Activated CD4-positive, CD25-positive, alpha-beta regulatory T cell (primary cell): ENCODE measurements at regions not wholly inside any gene's neighbourhood (a gene's known extent, or its start where the extent isn't known, plus 50 kb on each side); places are given as distances from the start of the nearest gene placed in this dataset.

Experiments used
- DNase-seq, 4 experiments: peaks; one replicate each; lab custom pipeline; 2025; lab: John Stamatoyannopoulos, UW

DNA sequence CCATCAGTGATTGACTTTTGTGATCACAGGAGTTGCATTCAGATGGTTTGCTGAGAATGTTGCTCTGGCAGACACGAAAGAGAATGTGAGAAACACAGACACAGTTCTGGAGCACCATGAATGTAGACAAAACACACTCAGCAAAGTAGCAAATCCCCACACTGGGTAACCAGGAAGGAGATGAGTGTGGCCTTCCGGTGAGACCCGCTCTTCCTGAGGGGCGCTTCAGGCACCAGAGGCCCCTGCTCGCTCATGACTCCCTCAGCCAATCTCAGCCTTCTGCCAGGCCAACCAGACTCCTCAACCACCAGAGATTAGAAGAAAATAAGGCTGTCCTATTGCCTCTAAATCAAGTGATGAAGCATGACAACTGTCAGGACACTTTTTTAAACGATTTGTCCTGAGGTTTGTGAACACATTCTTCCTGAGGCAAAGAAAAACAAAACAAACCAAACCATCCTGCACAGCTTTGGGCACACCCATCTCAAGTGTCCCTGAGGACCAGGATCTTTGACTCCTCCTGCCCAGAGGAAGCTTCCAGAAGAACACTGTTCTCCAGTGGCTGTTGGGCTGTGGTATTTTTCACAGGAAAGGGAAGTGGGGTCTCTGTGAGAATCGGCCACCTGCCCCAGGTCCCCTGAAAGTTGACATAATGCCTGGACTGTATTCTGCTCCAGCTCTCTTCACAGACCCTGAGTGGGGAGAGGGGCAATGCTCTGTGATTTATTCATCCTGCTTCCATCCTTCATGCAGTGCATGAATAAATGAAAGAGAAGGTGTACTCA, 152.8 kb downstream of the BCL11A start:
- DNase-seq: no peak

DNA sequence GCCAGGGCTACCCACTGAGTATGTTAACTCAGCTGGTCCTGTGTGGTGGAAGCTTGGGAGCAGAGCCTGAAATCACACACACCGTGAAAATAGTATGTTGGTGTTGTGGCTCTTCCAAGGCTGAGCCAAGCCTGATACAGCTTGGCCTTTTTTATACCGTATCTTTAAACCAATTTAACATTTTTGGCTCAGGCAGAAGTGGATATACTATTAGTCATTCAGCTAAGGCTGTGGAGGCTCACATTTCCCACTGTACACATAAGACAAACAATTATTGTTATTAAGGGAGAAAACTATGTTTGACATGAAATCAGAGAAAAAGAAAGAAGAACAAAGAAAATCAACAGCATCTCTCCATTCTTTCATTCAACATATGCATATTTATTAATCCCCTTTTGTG, 159.0 kb downstream of the BCL11A start:
- no peak for DNase-seq

DNA sequence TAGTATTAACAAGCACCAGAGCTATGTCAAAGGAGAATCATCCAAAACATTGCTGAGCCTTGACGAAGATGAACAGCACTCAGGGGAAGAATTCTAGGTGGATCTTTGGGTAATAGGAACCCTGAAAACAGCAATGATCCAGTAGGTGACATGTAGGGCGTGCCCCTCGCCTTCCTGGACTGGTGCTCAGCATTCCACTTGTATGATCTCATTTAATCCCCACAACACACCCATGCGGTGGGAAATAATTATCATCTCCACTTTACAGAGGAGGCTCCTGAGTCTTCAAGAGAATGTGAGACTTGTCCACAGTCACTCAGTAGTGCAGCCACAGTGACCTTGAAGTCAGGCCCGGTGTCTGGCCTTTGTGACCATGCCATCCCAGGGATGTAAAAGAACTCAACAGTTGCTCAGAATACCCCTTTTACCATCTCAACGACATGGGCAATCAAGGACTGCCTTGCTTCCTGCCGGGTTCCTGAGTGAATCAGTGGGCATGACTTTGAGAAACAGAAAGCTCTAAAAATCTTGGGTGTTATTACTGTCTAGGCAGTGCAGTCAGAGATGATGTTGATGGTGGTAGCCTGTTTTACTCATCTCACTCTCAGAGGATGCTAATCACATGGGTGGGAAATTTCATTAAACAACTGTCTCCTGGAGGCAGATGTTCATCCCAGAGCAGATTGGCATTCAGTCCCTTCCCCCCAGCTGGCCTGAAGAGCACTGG, 161.6 kb downstream of the BCL11A start:
- DNase-seq: no peak

DNA sequence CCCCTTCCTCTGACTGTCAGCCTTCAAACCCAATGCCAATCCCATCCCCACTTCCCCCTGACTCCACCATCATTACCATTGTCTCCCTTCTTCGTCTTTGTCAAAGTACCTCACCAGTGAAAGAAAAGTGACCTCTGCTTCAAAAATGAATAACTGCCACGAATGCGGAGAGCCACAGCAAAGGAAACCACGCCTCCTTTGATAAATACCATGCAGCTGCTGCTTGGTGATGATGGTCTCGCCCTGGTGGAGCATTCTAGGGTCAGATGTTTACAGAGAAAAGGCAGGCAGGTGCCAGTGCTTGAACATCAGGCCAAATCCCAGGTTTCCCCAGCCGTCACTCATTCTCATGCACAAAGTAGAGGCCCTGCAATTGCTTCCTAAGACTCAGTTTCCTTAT, 162.2 kb downstream of the BCL11A start:
- DNase-seq: no peak

DNA sequence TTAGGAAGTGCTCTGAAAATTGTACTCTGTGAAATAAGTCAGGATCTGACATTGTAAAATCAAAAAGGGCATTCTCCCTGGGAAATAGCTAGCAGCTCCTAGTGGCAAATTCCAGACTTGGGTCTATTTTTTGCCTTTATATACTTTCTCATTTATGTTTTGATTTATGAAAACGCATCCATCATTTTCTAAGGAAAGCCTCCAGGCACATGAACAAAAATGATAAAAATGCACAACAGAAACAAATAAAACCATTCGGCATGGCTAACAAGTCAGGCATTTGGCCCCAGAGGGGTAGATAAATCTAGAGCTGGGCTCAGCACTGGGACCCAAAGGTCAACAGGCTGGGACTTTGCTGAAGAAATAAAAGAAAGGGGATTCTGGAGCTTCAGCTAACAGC, 167.0 kb downstream of the BCL11A start:
- no peak for DNase-seq

DNA sequence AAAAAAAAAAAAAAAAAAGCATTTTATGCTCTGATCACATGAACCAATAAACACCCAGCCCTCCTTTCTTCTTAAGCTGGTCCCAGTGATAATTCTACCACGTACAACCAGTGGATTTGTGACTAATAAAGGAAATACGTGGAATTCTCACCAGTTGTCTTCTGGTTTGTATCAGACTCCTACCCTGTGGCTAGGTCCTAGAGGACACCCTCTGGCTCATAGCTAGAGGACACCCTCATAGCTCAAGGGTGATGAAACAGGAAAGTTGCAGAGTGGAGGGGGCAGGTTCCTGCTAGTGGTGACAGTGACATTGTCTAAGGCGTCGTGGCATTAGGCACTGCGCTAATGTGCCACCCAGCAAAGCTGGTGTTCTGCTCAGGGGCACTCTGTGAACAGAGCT, 167.8 kb downstream of the BCL11A start:
- DNase-seq: no peak

DNA sequence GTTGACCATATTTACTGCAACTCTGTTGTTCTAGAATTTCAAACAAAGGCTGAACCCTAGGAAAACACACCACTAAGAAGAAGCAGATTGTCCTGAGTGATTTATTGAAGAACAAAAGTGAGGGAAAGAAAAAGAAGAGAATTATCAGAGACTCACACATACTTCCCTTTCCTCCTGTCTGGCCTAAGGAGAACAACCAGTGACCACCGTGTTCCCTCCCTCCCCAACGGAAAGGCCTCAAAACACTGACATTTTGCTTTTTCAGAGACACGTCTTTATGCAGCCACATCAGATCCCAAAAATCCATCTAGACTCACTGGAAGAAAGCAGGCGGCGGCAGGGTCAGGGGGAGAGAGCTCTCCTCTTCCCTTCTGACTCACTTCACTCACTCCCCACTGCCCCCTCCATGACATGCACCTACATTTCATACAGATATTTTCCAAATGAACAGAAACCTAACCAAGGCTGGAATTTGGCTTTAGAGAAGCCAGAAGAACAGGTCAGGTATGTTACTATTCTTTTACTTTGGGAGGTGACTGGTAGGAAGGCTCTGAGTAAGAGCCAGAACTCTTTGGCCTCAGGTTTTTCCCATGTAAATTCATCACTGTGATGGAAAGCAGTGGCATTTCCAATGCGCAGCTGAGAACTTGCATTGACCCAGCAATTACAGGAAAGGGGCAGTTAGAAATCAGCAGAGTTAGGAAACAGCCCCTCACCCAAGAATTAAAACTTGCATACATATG, 169.9 kb downstream of the BCL11A start:
- no peak for DNase-seq

DNA sequence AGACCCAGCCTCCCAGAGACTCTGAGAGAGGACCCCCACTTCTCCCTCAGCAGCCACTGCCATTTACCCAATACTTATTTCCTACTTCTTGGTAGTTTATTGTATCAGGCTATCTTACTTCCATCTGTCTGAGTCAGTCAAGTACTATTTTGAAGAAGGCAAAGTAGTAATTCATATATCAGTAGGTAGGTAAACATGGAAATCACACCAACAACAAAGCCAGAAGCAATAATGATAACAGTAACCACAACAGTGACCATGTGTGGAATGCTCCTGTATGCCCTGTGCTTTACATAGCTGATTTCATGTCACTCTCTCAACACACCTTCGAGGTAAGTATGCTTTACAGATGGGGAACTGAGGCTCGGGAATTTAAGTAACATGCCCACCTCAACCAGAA, 173.0 kb downstream of the BCL11A start:
- no peak for DNase-seq

DNA sequence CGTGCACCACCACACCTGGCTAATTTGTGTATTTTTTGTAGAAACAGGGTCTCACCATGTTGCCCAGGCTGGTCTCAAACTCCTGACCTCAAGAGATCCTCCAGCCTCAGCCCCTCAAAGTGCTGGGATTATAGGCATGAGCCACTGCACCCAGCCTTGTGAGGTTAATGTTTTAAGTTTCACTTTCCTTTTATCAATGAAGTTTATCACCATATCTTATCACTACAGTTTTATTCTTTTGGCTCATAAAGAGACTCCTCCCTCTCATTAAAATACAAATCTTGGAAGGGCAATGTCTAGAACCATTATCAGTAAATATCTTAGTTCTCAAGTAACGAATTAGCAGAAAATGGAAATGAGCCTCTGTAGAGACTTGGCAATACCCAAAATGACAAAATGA, 173.8 kb downstream of the BCL11A start:
- no peak for DNase-seq

DNA sequence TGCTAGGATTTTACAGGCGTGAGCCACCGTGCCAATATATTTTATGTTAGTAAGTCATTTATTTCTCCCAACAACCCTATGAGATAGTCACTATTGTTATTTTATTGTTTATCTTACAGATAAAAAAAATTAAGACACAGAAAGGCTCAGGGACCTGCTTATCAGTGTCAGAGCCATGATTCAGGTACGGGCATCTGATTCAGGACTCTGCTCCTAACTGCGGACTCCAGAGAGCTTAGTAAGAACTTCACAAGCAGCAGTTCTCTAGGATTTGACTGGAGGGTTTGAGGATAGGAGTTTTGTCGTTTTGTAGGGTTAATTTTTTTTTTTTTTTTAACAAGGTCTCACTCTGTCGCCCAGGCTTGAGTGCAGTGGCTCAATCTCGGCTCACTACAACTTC, 174.2 kb downstream of the BCL11A start:
- DNase-seq: no peak

DNA sequence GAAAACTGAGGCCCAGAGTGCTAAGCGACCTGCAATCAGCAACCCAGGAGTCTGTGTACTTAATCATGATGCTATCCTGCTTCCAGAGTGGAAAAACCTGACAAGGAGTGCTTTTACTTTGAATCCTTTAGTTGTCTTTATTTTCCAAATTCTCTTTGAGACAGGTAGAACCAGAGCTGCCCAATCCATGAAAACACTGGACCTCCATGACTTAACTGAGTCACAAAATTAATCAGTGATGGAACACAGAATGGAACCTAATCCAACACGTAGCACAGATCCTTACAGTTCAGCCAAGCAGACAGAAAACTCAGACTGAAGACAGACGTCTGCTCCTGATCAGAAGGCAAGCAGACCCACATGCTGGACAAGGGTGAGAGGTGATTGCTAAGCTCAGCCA, 175.6 kb downstream of the BCL11A start:
- no peak for DNase-seq

DNA sequence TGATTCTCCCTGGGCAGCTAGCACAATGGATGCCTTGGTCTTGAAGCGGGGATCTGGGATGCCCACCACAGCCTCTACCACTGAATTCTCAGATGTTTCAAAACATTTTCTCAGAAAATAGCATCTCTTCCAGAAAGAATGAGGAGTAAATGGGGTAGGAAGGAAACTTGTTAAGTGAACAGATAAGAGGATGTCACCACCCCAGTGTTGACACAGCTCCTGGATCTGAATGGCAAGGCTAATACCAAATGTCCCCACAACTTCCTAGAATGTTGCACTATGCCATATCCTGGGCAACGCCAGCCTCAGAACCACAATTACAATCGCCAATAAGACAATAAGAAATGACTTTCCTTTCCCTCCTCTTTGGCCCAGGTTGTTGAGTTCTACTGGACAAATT, 177.2 kb downstream of the BCL11A start:
- DNase-seq: no peak

DNA sequence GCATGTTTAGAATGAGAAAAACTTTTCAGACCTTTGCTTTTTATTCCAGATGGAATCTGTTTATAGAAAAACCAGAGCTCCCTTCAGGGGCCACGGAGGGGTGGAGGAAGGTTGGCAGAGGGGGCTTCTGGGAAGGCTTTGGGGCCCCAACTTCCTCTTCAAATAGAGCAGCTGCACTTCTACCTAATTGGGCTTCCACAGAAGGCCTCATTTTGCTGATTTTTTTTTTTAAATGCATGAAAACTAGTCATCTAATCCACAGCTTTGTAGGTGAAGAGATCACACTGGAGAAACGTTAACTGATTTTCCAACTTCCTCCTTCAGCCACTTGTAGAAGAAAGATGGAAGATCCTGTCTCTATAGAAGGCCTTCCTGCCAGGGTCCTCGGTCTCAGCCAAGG, 181.8 kb downstream of the BCL11A start:
- DNase-seq: no peak

DNA sequence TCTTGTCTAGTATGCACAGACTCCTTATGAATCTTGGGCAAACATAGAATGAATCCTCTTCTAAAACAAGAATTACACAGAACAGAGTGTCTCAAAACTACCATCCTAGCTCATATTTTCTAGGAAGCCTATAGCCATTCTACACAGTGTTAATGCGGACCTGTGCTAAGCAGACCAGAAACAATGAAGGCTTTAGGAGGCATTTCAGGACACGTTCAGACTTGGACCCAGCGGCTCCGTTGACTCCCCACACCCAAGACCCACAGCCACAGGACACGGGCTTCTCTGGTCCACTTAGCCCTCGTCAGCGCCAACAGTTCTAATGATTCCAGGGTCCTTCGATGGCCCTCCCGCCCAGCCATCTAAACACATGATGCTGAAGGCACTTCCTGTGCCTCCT, 182.2 kb downstream of the BCL11A start:
- DNase-seq: no peak

DNA sequence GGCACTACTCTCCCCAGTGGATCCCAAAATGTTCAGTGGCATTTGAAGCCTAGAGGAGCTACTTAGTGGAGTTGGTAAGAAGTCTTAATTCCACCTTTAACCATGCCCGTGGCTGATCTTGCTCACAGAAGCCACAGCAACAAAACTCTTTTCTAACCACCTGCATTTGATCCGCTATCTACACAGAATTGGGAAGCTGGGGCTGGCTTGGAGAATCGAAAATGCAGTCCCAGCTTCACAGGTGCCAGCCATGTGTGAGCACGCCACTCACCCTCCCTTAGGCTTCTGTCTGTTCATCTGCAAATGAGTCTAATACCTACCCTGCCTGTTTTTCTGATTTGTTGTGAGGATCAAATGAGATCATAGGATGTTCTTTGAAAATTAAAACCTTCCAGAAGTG, 182.6 kb downstream of the BCL11A start:
- no peak for DNase-seq

DNA sequence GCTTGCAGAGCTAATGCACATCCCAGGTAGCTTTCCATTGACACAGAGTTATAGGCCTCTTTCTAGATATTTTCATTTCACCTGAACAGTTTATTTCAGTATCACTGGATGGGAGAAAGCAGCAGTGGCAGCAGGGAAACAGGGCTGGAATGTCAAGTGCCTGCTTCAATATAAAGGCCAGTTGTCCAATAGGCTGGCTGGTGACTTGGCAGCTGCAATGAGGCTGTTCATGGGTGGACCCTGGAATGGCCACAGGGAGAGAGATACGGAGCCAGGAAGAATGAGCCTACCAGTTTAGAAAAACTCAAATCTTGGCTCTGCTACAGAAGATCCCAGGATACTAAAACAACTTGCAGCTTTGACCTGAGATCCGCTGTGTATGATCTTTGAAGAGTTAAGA, 185.0 kb downstream of the BCL11A start:
- DNase-seq: no peak

DNA sequence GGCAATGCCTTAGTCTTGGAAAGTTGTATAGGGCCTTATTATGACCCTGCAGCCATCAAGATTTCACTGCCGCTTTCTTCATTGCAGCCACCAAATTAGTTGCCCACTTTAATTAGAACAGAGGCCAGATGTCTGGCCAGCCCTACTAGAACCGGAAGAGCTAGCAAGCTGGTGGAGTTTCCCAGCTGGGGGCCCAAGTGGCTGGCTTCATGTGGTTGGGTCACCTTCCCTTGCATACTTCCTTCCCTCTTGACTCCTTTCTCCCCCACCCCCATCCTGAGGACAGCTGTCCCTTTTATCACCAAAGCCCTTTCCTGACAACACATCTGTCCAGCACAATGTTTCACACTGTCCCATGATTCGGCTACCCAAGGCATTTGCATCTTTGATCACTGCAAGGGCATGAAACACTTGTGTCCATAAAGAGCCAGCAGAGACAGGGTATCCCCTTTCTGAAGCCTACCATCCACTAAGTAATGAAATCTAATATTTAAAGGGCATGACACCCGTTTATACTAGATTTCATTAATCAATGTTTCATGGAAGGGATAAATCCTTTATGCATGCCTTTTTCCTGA, 187.2 kb downstream of the BCL11A start:
- DNase-seq: no peak

DNA sequence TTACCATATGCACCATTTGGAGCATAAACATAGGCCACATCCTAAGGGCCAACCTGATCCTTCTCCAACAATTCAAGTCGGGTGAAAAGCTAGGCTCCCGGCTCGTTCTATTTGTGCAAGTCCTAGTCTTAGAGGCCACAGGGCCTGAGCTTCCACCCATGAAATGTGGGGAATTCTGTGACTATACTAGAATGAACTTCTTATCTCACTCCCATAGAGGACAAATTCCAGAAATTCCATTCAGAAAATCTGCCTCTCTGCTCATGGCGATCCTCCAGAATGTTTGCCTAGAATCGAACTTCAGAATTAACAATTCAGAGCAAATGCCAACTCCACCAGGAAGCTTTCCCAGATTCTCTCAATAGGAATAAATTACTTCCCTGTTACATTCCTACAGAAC, 187.9 kb downstream of the BCL11A start:
- no peak for DNase-seq

DNA sequence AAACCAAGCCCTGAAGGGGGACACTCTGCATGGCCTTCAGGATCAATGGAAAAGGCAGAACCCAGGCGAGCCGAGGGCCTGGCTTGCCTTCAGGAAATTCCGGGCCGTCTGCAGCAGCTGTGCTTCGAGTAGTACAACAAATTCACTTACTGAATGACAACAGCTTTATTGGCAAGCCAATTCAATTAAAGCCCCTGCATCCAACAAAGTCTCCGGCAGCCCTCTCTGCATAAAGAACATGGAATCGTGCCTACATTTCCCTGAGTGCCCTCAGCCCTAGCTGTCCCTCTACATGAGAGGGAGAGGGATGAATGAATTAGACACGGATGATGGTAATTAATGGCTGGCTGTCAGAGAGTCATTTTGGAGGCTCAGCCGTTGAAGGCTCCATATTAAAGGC, 189.0 kb downstream of the BCL11A start:
- DNase-seq: no peak

DNA sequence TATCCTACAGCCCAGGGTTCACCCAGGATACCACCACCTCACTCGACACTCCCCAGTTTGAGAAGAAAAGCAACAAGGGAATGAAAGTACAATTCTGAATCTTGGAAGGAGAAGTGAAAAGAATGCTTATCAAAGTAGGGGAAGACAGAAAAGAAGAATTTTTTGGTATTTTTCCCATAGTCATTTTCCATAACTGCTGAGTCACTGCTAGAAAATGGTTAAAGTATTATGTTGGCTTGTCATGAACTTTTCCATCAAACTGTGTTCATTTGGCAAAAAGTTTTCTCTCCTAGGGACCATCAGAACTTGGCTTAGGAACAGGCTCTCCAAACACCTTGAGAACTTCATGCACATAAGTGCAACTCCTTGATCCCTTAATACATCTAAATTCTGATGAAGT, 192.0 kb downstream of the BCL11A start:
- DNase-seq: no peak

DNA sequence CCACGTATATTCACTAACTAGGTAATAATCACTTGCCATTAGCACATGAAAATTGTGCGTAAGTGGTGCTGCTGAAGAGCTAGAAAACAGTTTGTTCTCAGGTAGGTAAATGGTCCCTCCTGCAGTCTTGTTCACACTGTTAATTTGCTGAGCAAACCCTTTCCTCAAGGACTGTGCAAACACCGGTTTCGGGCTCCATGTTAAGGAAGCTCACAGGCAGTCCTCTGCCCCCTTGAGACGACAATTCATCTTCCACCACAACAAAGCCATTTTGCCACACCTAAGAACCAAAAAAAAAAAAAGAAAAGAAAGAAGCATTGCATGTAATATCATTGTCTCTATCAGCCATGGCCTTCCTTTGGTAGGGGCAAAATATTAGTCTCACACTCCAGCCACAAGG, 193.9 kb downstream of the BCL11A start:
- DNase-seq: no peak

DNA sequence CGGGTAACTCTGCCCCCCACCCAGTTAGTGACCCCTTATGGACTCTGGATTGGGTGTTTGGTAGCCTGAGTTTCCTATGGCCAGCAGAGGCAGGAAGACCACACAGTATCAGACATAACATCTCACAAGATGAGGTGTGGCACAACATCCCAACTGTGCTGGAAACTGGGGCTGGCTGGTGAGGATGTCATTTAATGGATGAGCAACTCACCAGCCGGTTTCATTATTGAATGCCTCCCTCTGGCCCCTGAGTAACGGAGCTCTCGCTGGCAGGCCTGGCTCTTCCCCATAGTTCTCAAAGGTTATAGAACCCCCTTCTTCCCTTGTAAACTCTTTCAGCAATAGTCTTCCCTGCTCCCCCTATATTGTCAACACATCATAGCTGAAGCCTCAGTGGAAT, 195.0 kb downstream of the BCL11A start:
- no peak for DNase-seq

DNA sequence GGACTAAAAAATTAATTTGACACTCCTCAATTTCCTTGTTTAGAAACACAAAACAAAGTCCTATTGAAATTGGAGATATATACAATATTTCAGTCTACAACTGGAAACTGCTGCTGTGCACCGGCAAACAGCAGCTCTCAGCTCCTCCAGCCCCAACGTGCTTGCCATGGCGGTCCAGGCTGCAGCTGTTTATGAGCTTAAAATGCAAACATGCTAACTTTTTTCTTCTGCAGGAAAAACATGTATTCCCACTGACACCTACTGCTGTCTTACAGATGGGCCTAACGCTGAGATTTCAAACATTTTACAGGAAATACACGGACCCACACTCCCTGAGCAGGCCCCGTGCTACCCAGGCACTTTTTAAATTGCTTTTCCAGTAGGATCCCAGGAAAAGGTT, 195.5 kb downstream of the BCL11A start:
- DNase-seq: no peak
